Stimulated activated naive CD4-positive, alpha-beta T cell (primary cell): ENCODE measurements at regions not wholly inside any gene's neighbourhood (a gene's known extent, or its start where the extent isn't known, plus 50 kb on each side); places are given as distances from the start of the nearest gene placed in this dataset.

Source experiments
- DNase-seq, 6 experiments: peaks; one replicate each; lab custom pipeline; 2025; lab: John Stamatoyannopoulos, UW

- DNase-seq = no peak
These were observed 765.4 kb upstream of the NR2F2 start for GRCh38 chr15:95565016-95565600.

GRCh38 chr15:95565690-95566089 is 764.8 kb upstream of the NR2F2 start:
- no peak for DNase-seq

DNA sequence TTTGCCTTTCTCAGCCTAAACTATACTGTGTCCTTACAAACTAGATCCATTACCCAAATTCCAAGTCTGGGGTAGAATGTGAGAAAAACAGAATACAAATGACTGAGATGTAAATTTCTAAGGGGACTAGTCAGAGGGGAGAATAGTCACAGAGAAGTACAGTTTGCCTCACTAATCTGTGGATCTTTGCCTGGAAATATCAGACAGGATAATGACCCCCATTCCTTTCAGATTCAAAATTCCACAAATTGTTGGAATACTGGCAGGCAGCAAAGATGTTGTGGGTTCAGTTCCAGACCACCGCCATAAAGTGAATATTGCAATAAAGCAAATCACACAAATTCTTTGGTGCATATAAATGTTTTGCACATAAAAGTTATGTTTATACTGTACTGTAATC is 762.8 kb upstream of the NR2F2 start:
- no peak for DNase-seq

DNA sequence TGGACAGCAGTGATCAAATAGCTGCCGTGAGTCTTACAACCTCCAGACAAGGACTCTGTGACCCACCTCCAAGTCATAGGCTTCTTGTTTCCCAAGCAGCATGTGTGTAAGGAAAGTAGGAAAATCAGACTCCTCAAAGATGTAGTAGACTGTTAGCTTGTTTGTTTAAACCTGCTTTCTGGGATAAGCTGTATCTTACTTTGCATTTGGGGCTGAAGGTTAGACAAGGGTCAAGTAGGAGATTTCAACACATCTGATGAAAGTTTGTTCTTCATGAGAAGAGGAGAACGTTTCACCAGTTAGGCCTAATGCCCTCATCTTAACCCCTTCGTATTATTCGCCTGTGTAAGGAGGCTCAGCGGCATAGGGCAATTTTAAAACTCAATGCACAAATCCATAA is 756.4 kb upstream of the NR2F2 start:
- no peak for DNase-seq

DNA sequence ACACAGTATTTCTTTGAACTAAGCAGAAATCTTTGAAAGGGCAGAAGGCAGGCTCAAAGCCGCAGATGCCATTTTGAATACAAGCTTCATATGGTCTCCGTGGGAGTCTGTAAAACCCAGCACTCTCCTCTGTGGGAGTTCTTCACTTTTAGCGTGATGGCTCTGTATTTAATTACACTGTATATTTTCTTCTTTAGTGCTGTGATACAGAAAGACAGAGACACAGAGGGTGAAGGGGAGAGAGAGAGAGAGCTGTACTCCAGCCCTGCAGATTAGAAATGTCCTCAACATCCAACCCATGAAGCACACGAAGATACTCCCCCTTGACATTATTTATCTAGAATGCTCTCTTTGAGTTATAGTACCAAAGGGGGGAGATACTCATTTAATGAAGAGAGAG is 752.6 kb upstream of the NR2F2 start:
- DNase-seq = no peak

DNA sequence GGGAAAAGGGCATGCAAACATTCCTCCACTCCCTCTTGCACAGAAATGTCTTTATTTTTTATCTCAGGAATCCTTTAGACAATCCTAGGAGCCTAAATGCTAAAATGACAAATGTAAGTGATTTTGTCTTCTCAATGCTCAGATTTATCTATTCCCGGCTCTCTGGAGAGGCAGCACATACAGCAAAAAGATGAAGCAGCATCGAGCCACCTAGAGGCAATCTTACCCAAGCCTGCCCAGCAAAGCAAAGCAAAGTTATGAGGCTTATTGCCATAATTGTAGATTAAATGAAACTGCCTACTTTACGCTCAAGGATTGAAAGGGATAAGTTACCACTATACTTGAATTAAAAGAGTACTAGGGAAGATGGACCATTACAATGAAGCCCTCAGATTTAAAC is 750.4 kb upstream of the NR2F2 start:
- no peak for DNase-seq

DNA sequence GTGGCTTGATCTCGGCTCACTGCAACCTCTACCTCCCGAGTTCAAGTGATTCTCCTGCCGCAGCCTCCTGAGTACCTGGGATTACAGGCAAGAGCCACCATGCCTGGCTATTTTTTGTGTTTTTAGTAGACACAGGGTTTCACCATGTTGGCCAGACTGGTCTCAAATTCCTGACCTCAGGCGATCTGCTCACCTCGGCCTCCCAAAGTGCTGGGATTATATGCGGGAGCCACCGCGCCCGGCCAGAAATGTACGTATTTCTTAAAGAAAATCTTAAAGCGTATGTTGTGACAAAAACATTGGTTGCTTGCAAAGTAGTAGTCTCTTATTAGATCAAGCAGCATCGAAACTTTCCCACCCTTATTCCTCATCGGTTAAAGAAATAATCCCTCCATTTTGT is 748.9 kb upstream of the NR2F2 start:
- no peak for DNase-seq

GRCh38 chr15:95584088-95584487 is 746.4 kb upstream of the NR2F2 start:
- DNase-seq = no peak

- DNase-seq = no peak
These were observed 742.4 kb upstream of the NR2F2 start for GRCh38 chr15:95588056-95588455.

GRCh38 chr15:95590533-95591044 is 739.9 kb upstream of the NR2F2 start:
- no peak for DNase-seq

DNA sequence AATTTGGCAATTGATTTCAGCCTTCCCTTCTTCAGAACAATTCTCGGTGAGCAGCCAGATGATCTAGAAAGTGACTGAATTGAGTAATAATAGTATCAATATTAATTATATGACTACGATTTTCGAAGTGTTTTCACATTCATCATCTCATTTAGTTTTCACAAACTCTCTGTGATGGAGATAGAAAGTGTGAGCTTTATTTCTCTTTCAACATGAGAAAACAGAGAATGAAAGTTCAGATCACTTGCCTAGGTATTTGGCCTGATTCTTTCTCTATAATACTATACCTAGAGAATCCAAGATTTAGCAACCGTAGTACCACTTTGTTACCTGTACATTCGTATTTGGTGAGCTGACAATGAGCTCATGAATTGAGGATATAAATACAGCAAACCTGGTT is 739.2 kb upstream of the NR2F2 start:
- DNase-seq = no peak

- DNase-seq = no peak
These were observed 738.6 kb upstream of the NR2F2 start for GRCh38 chr15:95591886-95592285.

DNA sequence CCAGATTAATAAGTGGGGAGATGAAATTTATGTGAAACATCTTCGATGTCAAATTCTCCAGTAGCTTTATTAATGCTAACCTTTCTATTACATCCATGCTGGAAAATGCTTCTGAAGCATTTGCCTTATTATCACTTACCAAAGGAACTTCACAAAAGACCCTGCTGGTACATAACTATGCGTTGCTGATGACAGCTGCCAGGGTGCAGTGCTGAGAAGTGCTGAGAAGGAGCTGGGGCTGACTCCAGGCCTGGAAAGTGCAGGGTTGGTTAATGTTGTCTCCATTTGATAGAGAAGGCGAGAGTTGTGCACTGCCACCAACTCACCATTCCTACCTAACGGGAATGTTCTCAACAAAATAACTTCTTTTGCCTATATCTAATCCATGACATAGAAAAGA is 736.0 kb upstream of the NR2F2 start:
- DNase-seq = no peak

- no peak for DNase-seq
These were observed 734.7 kb upstream of the NR2F2 start for GRCh38 chr15:95595759-95596158.

GRCh38 chr15:95596496-95596895 is 734.0 kb upstream of the NR2F2 start:
- no peak for DNase-seq

DNA sequence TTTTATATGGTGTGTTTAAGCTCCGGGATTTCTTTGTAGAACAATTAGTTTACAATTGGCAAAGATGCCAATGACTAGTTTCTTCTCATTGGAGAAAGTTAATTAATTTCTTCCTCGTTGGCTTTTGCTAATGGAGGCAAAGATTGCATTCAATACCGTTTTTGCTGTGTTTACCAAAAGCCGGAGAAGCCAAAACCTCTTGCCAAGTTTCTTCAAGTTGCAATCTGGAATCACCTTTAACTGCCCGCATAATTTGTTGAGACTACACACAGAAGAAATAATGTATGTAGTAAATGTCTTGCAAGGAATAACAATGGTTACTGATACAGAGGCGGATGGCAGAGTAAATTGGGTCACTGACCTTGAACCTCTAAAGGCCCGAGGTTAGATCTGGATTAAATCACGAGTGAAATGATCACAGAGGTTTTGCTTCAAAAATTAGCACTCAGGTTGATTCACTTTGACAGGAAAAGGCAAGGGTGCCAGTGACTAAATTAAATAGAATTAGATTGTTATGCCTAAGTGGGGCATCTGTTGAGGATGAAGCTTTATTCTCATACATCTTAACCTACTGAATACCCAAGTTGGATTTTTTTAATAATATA is 732.1 kb upstream of the NR2F2 start:
- DNase-seq = no peak

- DNase-seq = no peak
These were observed 730.1 kb upstream of the NR2F2 start for GRCh38 chr15:95600367-95600766.

GRCh38 chr15:95600884-95601283 is 729.6 kb upstream of the NR2F2 start:
- no peak for DNase-seq

DNA sequence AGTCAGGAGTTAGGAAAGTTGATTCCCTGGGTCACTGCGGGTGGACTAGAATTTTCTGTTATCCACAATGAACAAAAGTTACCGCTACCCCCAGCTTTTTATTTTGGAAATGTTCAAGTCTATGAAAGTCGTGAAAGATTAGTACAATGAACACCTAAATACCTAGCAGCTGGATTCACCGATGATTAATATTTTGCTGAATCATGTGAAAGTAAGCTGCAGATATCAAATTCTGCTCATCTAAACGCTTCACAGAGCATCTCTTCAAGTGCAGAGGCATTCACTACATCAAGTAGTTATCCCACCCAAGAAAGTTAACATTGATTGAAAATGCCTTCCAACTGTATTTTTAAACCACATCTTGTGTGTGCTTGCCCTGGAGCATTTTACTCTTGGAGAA is 729.0 kb upstream of the NR2F2 start:
- no peak for DNase-seq

- DNase-seq = no peak
These were observed 726.7 kb upstream of the NR2F2 start for GRCh38 chr15:95603802-95604201.

DNA sequence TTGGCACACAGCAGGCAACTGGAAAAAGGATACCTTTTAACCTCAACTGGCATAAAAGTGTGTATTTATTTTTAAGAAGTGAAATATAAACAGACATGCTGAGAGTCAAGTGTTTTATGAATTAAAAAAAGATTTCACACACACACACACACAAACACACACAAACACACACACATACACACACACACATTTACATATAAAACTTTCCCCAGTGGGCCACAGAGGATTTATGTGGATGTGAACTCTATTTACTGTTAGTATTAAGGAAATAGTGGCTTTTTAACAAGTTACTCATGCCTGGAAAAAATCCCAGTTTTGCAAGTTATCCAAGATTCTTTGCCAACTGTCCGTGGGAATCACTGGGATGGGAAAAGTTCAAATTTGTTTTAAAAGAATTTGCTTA is 725.9 kb upstream of the NR2F2 start:
- no peak for DNase-seq

- DNase-seq = no peak
These were observed 725.4 kb upstream of the NR2F2 start for GRCh38 chr15:95605098-95605497.

- no peak for DNase-seq
These were observed 723.9 kb upstream of the NR2F2 start for GRCh38 chr15:95606551-95606950.

GRCh38 chr15:95608371-95608770 is 722.1 kb upstream of the NR2F2 start:
- no peak for DNase-seq
